ENCODE measurements at regions not wholly inside any gene's neighbourhood (a gene's known extent, or its start where the extent isn't known, plus 50 kb on each side); places are given as distances from the start of the nearest gene placed in this dataset.
"Not testable (repeated sequence)": the region's sequence is repeated elsewhere in the genome, so short reads cannot be mapped to it uniquely, and the experiment has no call there.

GRCh38 chr2:37806004-37806403 is 119.1 kb upstream of the RMDN2 start:
- not testable (repeated sequence) for DNase-seq (ENCODE audit: low spot score)

- DNase-seq (ENCODE audit: low spot score): peak; percentile 24
These were observed 115.6 kb upstream of the RMDN2 start for GRCh38 chr2:37809525-37809924.

GRCh38 chr2:37809931-37810570 is 115.0 kb upstream of the RMDN2 start:
- no peak for DNase-seq (ENCODE audit: low spot score)

GRCh38 chr2:37812414-37812813 is 112.7 kb upstream of the RMDN2 start:
- DNase-seq (ENCODE audit: low spot score): no peak

GRCh38 chr2:37812941-37813730 is 112.0 kb upstream of the RMDN2 start:
- no peak for DNase-seq (ENCODE audit: low spot score)

- DNase-seq (ENCODE audit: low spot score): no peak
These were observed 109.1 kb upstream of the RMDN2 start for GRCh38 chr2:37816036-37816435.

- DNase-seq (ENCODE audit: low spot score): no peak
These were observed 108.4 kb upstream of the RMDN2 start for GRCh38 chr2:37816686-37817085.

- no peak for DNase-seq (ENCODE audit: low spot score)
These were observed 105.9 kb upstream of the RMDN2 start for GRCh38 chr2:37819186-37819585.

- no peak for DNase-seq (ENCODE audit: low spot score)
These were observed 104.6 kb upstream of the RMDN2 start for GRCh38 chr2:37820471-37820986.

GRCh38 chr2:37825586-37825985 is 99.5 kb upstream of the RMDN2 start:
- no peak for DNase-seq (ENCODE audit: low spot score)

- DNase-seq (ENCODE audit: low spot score): no peak
These were observed 98.5 kb upstream of the RMDN2 start for GRCh38 chr2:37826611-37827010.

- no peak for DNase-seq (ENCODE audit: low spot score)
These were observed 97.6 kb upstream of the RMDN2 start for GRCh38 chr2:37827455-37827854.

- DNase-seq (ENCODE audit: low spot score): no peak
These were observed 97.1 kb upstream of the RMDN2 start for GRCh38 chr2:37827911-37828511.

GRCh38 chr2:37829202-37829601 is 95.9 kb upstream of the RMDN2 start:
- DNase-seq (ENCODE audit: low spot score): no peak

GRCh38 chr2:37829616-37830395 is 95.3 kb upstream of the RMDN2 start:
- no peak for DNase-seq (ENCODE audit: low spot score)

- no peak for DNase-seq (ENCODE audit: low spot score)
These were observed 94.5 kb upstream of the RMDN2 start for GRCh38 chr2:37830636-37831035.

GRCh38 chr2:37831081-37831780 is 93.9 kb upstream of the RMDN2 start:
- DNase-seq (ENCODE audit: low spot score): no peak

- DNase-seq (ENCODE audit: low spot score): peak; percentile 92
These were observed 92.4 kb upstream of the RMDN2 start for GRCh38 chr2:37832590-37833197.

GRCh38 chr2:37833423-37833822 is 91.7 kb upstream of the RMDN2 start:
- DNase-seq (ENCODE audit: low spot score): no peak

GRCh38 chr2:37836270-37836669 is 88.8 kb upstream of the RMDN2 start:
- no peak for DNase-seq (ENCODE audit: low spot score)

- DNase-seq (ENCODE audit: low spot score): no peak
These were observed 88.4 kb upstream of the RMDN2 start for GRCh38 chr2:37836711-37837110.

All from mucosa of gallbladder (tissue), 1 donor.